Stimulated activated CD8-positive, alpha-beta memory T cell treated with anti-CD3 and anti-CD28 coated beads, Interleukin-7, amount 100 ng/mL, for 48 hours (primary cell): ENCODE measurements at regions not wholly inside any gene's neighbourhood (a gene's known extent, or its start where the extent isn't known, plus 50 kb on each side); places are given as distances from the start of the nearest gene placed in this dataset.

Experiments
- DNase-seq, 2 donors: peaks; one replicate each; pipeline ENCODE4 v3.0.0-alpha.2; 2020; ENCODE audit warnings: low read depth in 1 of 2; ENCODE audit errors: extremely low read depth in 1 of 2

- DNase-seq: peak; percentile 8 to 28
These were observed 458.0 kb upstream of the ASIC2 start for GRCh38 chr17:33750943-33751701.

- DNase-seq: no peak
These were observed 458.6 kb upstream of the ASIC2 start for GRCh38 chr17:33751702-33752065.

GRCh38 chr17:33753452-33753851 is 460.4 kb upstream of the ASIC2 start:
- DNase-seq: no peak

GRCh38 chr17:33756021-33756420 is 462.9 kb upstream of the ASIC2 start:
- DNase-seq: no peak

- no peak for DNase-seq
These were observed 472.8 kb upstream of the ASIC2 start for GRCh38 chr17:33765871-33766270.

- DNase-seq: no peak
These were observed 473.6 kb upstream of the ASIC2 start for GRCh38 chr17:33766721-33767120.

GRCh38 chr17:33769066-33769465 is 476.0 kb upstream of the ASIC2 start:
- DNase-seq: no peak

- DNase-seq: no peak
These were observed 478.8 kb upstream of the CCL2 start for GRCh38 chr17:33776304-33776703.

GRCh38 chr17:33776903-33777302 is 478.2 kb upstream of the CCL2 start:
- no peak for DNase-seq

GRCh38 chr17:33777674-33778073 is 477.4 kb upstream of the CCL2 start:
- DNase-seq: no peak

GRCh38 chr17:33778505-33779233 is 476.4 kb upstream of the CCL2 start:
- no peak for DNase-seq

- peak in 1 of 2 donors; percentile 1 for DNase-seq
These were observed 475.9 kb upstream of the CCL2 start for GRCh38 chr17:33779234-33779591.

GRCh38 chr17:33785281-33785680 is 469.8 kb upstream of the CCL2 start:
- DNase-seq: no peak

- no peak for DNase-seq
These were observed 468.6 kb upstream of the CCL2 start for GRCh38 chr17:33786478-33786877.

- no peak for DNase-seq
These were observed 465.4 kb upstream of the CCL2 start for GRCh38 chr17:33789658-33790057.

GRCh38 chr17:33797181-33797580 is 457.9 kb upstream of the CCL2 start:
- DNase-seq: no peak

- DNase-seq: no peak
These were observed 456.8 kb upstream of the CCL2 start for GRCh38 chr17:33798308-33798707.

- DNase-seq: no peak
These were observed 452.5 kb upstream of the CCL2 start for GRCh38 chr17:33802349-33803198.

- no peak for DNase-seq
These were observed 451.8 kb upstream of the CCL2 start for GRCh38 chr17:33803199-33803685.

GRCh38 chr17:33803686-33804085 is 451.4 kb upstream of the CCL2 start:
- DNase-seq: no peak

GRCh38 chr17:33804401-33804800 is 450.7 kb upstream of the CCL2 start:
- no peak for DNase-seq
